ENCODE measurements at regions not wholly inside any gene's neighbourhood (a gene's known extent, or its start where the extent isn't known, plus 50 kb on each side); places are given as distances from the start of the nearest gene placed in this dataset.
"Not testable (repeated sequence)": the region's sequence is repeated elsewhere in the genome, so short reads cannot be mapped to it uniquely, and the experiment has no call there.

- no peak for DNase-seq (ENCODE audit: low read depth)
Measured at GRCh38 chr4:24368801-24369200, 215.6 kb downstream of the DHX15 start.

GRCh38 chr4:24364852-24365251, 219.5 kb downstream of the DHX15 start:
- DNase-seq (ENCODE audit: low read depth) = no peak

- no peak for DNase-seq (ENCODE audit: low read depth)
Measured at GRCh38 chr4:24364249-24364648, 220.1 kb downstream of the DHX15 start.

GRCh38 chr4:24363751-24364150, 220.6 kb downstream of the DHX15 start:
- no peak for DNase-seq (ENCODE audit: low read depth)

DNA sequence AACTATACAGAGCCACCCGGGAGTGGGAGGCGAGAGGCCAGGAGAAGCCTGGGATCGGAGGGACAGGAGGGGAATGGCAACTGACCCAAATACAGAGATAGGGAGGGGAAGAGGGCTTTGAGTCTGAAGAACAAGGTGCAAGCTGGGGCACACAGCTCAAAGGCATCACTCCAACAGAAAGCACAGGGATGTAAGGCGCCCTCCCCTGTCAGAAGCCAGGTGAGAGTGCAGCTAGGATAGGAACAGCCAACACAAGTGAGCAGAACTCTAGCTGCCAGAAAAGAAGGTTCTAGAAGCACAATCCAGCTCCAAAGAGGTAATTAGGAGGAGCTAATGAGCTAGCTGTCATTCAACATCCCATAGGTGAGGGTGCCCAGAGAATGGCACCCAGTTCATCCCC, 232.2 kb downstream of the DHX15 start:
- DNase-seq (ENCODE audit: low read depth) = no peak

DNA sequence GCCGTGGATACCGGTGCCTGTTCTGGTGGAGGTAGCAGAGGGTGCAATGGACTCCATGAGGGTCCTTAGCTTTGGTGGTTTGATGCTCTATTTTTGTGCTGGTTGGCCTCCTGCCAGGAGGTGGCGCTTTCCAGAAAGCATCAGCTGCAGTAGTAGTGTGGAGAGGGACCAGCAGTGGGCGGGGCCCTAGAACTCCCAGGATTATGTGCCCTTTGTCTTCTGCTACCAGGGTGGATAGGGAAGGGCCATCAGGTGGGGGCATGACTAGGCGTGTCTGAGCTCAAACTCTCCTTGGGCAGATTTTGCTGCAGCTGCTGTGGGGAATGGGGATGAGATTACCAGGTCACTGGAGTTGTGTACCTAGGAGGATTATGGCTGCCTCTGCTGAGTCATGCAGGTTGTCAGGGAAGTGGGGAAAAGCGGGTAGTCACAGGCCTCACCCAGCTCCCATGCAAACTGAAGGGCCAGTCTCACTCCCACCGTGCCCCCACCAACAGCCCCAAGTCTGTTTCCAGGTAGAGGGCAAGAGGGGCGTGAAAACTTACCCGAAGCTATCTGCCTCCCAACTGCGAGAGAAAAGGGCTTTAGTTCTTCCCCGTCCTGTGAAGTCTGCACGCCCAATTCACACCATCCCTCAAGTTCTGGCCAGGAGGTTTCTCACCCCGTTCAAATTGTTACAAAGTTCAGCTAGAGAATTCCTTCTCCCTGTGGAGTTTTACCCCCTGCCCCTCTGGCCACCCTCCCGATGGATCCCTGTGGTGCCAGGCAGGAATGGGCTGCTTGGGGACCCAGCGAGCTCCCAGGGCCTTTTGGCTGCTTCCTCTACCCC, 235.0 kb downstream of the DHX15 start:
- DNase-seq (ENCODE audit: low read depth) = not testable (repeated sequence)

- DNase-seq (ENCODE audit: low read depth) = no peak
Measured at GRCh38 chr4:24339260-24339659, 245.1 kb downstream of the DHX15 start.

DNA sequence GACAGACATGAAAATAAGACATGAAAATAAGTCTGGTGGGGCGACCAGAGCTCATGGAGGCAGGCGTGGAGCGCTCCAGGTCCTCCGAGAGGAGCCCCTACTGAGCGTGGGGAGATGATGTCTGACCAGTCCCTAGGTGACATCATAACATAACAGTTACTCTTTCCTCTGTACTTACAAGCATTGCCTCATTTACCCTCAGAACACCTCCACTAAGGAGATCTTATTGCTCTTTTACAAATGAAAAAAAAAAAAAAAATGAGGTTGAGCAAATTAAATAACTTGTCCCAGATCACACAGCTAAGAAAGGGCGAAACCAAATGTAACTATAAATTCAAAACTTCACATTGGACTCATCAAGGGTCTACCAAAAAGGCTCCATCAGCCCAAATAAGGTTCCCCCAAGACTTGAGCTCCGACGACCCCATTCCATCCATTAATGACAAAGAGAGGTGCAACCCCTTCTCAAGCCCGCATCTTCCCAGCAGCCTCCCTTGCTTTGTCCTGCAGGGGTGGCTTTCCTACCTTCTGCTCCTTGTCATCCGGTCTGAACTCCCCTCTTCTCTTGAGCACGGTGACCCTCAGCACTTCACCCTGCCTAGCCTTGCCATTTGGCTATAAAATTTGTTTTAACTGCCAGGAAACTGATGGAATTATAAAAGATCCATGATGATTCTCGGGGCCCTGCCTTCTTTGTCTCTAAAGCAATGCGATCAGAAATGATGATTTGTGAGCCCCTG, 246.7 kb downstream of the DHX15 start:
- DNase-seq (ENCODE audit: low read depth) = no peak

GRCh38 chr4:24335616-24336015, 248.7 kb downstream of the DHX15 start:
- DNase-seq (ENCODE audit: low read depth) = no peak

DNA sequence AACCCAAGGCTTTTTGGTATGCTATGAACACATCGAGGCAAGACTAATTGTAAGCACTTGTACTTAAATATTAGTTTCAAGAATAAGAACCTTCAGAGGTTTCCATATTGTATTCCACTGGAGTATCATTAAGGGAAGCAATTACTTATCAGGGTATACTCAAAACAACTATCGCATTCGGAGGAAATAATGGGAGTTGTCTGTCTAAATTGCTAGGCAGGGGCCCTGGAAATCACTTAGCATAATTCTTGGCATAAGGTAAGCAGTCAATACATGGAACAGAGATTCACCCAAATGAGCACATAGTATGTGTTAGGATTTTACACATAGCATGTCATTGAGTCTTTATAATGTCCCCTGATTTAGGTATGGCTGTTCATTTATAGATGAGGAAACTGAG, 249.4 kb downstream of the DHX15 start:
- DNase-seq (ENCODE audit: low read depth) = no peak

GRCh38 chr4:24330573-24330972, 253.8 kb downstream of the DHX15 start:
- DNase-seq (ENCODE audit: low read depth) = no peak

GRCh38 chr4:24330172-24330571, 254.2 kb downstream of the DHX15 start:
- peak; percentile 1 for DNase-seq (ENCODE audit: low read depth)

GRCh38 chr4:24328711-24329110, 255.6 kb downstream of the DHX15 start:
- no peak for DNase-seq (ENCODE audit: low read depth)

DNA sequence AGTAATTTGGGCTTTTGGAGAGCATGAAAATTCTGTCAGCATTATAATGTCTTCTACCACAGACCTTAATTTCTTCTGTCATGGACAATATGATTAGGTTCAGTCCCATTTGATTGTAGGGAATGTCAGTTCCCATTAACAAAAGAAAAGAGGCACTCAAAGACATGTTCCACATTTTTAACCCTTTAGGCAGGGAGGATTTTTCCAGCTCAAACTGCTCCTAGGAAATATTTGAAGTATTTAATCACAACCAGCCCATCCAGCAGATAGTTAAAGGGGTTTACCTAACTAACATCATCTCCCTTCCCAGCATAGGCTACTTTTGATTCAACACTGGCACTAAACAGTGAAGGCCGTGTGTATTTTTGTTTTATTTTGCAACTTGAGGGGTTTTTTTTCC, 256.0 kb downstream of the DHX15 start:
- DNase-seq (ENCODE audit: low read depth) = no peak

DNA sequence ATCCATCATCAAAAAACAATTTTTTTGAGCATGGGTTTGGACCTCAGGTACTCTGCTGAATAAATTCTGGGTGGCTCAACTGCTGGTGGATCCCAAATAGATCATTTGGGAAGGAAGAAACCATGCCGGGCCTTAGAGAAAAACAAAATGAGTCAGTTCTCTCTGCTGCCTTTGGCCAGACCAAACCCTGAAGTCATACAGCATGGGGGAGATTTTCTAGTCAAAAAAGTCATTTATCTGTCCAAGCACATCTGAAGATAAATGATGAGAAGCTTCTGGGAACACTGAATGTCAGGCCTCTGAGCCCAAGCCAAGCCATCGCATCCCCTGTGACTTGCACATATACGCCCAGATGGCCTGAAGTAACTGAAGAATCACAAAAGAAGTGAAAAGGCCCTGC, 261.4 kb downstream of the DHX15 start:
- DNase-seq (ENCODE audit: low read depth) = no peak

DNA sequence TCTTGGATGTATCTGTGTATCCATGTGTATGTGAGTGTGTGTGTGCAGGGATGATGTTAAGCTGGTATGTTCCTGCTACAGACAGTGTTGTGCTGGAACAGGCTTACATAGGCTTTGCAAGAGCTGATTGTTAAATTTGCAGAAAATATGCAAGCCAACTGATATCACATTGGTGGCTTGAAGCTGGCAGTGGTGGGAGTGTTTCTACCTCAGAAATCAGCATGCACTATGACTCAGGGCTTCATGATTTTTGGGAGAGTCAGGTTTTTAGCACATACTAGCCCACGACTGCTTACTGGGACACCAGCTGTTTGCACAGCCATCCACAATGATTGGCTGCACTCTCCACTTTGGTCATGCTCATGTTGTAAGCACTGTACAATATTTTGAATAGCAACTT, 261.8 kb downstream of the DHX15 start:
- DNase-seq (ENCODE audit: low read depth) = no peak

GRCh38 chr4:24321616-24322015, 262.7 kb downstream of the DHX15 start:
- DNase-seq (ENCODE audit: low read depth) = no peak

DNA sequence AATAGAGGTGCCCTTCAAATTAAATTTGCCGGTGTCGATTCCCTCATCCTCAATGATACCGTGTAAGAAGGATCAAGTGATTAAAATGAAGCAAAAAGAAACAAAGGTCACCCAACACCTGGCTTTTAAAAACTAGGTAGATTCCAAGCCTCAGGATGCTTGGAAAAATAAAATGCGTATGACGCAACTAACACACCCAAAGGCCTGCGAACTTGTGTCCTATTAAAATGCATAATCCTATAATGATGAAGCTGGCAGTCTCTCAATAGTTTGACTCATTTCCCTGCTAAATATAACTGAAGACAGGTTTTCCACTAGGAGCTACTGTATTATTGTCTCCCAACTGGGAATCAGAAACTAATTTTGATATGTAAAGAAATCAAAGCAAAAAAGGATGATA, 263.2 kb downstream of the DHX15 start:
- peak; percentile 8 for DNase-seq (ENCODE audit: low read depth)

DNA sequence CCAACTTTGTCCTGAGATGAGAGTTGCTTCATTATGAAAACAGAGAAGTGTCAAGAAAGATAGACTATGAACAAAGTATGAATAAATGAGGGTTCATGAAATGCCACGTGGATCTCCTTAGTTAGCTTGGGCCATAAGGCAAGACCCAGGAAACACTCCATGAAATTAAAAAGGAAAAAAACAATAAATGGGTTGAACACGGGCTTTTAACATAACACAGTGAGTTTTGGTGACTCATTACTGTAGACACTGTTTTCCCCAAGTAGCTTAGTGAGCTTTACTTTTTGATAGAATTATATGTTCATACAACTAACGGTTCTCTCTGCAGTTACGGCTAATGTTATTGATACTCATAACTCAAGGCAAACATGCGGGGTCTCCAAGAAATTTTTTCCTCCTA, 265.0 kb downstream of the DHX15 start:
- DNase-seq (ENCODE audit: low read depth) = no peak

GRCh38 chr4:24315056-24315455, 269.3 kb downstream of the DHX15 start:
- no peak for DNase-seq (ENCODE audit: low read depth)

DNA sequence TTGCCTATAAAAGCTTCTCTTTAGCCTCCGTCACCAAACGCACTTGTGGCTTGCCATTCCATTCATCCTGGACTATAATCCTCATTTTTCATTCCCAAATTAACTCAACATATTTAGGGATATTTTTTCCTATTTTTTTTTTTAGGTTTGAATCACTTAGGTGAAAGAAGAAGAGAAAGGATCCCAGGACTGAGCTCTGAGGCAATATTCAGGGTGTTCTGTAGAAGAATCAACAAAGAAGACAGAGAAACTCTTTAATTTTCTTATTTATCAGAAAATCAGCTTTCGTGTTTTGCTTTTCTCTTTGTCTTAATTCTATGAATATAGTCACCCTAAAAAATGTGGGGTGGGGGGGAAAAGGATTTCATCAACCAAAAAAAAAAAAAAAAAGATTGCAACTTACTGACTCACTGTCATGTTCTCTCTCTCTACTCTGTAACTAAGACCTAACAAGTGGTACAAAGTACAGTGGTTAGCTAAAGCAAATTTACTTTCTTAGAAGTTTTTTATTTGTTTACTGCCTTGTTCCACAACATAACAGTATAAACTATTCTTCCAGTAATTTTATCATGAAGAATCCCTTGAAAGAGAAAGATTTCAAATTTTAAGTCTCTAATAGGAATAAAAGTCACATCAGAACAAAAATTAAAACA, 272.0 kb downstream of the DHX15 start:
- no peak for DNase-seq (ENCODE audit: low read depth)

- no peak for DNase-seq (ENCODE audit: low read depth)
Measured at GRCh38 chr4:24303926-24304325, 280.4 kb downstream of the DHX15 start.

GRCh38 chr4:24298911-24299310, 285.4 kb downstream of the DHX15 start:
- DNase-seq (ENCODE audit: low read depth) = no peak

Data from RPMI7951 (cell line).